GM21825 (cell line): ENCODE measurements at regions not wholly inside any gene's neighbourhood (a gene's known extent, or its start where the extent isn't known, plus 50 kb on each side); places are given as distances from the start of the nearest gene placed in this dataset.
"Not testable (repeated sequence)": the region's sequence is repeated elsewhere in the genome, so short reads cannot be mapped to it uniquely, and the experiment has no call there.

ENCODE experiments used
- ATAC-seq: cut with Tn5 transposase; IDR thresholded peaks from one replicate; pipeline ENCODE4 v1.9.1; 2021; ENCODE audit warnings: mild to moderate bottlenecking, moderate library complexity; ENCODE audit not compliant: unreplicated experiment

DNA sequence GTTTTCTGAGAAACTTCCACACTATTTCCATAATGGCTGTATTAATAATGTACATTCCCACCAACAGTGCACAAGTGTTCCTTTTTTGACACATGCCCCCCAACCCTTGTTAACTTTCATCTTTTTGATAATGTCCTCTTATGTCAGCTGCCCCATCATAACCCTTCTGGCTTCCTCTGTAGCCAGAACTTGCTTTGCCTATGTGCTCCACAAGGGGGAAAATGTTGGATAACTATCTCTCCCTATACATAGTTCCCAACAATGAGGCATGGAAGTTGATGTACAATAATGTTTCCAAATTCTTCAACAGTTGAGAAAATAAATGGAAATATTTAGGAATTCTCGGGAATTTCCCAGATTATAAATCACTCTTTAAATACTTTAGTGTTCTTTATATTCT, 142.9 kb downstream of the ASB9 start:
- no peak for ATAC-seq

DNA sequence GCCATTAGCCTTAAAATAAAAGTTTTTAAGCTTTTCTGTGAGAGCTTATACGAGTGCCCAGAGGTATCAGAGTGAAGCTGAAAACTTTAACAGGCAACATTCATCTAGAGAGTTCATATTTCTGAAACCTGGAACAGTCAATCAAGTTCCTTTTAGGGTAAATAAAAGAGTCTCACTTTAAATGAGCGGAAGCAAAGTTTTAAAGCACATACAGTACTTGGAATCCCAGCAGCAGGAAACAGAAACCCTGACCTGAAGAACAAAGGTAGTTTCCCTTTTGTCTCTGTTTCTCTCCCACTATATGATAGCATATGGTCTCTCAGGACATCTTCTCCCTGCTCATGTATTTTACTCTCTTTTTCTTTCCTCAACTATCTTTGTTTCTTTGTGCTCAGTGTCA, 153.0 kb downstream of the ASB9 start:
- no peak for ATAC-seq

DNA sequence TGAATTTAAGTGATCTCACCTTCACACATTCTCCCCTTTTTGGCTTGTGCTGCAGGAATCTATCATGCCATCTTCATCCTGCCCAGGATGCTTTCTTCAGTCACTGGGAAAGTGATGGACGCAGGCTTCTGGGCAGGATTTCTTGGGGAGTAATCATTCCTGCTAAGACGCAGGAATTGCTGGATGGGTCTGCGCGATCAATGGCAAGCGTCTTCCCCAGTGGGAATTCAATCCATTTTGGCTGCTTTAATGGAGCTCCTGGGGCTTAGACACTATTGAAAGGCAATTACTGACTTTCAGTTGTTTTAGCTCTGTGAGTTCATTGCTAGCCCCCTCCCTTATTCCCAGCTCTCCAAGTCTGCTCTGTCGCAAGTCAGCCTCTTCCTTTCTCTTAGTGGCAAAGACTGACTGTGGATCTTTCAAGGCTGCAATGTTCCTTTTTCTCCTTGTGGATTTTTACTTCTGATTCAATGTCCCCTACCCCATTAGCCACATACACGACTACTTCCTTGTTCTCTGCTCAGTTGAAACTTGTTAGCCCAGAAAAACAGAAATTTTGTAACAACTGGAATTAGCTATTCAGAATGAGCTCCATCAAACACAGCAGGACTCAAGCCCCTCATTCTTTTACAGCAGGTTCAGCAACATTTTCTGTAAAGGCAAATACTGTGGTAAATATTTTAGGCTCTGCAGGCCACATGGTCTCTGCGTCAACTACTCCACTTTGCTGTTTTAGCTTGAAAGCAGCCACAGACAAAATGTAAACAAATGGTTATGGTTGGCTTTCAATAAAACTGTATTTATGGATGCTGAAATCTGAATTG, 154.9 kb downstream of the ASB9 start:
- ATAC-seq: no peak

DNA sequence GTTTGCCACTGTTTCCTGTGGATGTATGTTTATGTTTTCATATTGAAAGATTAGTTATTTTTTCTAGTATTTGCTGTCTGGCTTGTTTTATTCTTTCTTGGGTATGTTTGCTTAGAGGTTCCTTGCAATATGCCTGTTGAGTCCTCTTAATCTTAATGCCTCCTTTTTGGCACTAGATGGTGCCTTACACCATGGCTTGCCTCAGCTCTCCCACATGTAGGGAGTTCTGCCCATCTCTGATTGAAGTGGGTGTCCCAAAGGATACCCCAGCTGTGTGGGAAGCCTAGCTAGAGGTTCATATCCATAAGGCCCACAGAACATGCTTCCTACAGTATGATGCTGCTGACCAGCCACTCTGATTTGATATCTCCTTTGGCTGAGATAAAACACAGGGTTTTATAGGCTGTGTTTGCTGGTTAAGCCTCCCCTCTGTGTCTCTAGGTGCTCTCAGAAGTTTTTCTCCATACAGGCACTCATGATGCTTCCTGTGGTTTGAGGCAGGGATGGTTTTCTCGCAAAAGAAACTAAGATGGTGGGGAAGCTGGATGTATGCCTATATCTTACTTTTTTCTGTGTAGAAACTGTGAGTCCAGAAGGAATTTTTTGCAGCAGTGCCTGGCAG, 162.4 kb downstream of the ASB9 start:
- no peak for ATAC-seq

DNA sequence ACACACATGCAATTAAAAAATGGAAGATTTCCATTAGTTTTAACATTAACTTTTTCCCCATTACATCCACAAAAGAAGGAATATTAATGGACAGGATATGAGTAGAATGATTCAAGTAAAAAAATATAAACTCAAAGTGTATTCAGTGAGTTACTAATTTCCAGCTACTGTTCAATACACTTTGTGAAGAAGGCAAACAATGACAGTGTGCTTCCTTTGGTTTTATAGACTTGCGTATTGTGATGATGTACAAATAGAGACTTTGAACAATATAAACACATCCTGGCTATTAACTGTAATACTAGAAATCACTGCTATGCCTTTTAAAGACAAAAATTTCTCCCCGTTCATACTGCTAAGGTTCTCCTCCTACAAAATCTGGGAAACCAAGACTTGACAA, 171.4 kb downstream of the ASB9 start:
- no peak for ATAC-seq

DNA sequence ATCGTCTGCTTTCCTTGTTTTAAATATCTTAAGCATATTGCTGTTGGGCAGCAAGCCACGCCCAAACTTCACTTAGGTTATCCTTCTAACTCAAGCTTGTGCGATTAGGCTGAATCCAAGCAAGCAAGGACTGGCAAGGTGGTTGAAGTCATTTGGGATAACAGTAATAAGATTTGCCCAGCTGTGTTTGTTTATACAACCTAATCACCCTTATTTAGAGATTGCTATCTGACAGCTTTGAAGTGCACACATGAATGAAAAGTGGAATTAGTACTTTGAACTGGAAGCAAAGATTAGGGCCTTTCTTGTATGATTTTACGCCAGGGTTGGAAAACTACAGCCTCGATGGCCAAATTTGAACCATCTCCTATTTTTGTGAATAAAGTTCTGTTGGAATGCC, 182.1 kb downstream of the ASB9 start:
- no peak for ATAC-seq

DNA sequence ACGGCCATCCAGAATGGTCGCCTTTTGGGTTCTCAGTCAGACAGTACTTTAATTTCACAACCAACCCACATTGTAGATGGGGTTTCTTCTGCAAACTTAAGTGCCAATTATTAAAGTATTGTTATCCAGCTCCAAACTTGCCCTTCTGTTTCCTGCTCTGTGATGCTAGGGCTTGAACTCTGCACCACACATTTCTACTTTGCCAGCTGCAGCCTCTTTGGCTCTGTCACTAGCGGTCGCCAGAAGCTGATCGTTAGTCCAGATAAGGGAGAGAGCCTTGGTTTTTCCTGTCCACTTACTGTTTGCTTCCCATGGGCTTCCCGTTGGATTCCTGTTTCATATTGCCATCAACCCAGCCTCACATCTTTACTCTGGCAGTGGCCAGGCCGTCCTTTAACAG, 196.6 kb downstream of the ASB9 start:
- ATAC-seq: no peak

DNA sequence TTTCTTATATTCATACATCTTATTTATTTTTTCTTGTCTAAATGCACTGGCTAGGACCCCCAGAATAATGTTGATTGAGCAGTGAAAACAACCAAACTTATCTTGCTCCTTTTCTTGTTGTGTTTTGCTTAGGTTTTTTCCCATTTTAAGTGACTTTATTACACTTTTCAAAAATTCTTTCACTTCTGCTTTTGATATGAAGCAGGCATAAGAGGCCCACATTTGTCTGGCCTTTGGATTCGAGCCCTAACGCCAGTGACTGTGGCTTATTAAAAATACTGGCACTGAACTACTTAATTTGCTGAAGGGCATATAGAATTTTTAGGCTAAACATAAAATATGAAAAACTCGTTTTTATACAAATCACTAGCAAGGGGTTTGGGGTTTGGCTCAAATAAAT, 197.0 kb downstream of the ASB9 start:
- ATAC-seq: no peak

DNA sequence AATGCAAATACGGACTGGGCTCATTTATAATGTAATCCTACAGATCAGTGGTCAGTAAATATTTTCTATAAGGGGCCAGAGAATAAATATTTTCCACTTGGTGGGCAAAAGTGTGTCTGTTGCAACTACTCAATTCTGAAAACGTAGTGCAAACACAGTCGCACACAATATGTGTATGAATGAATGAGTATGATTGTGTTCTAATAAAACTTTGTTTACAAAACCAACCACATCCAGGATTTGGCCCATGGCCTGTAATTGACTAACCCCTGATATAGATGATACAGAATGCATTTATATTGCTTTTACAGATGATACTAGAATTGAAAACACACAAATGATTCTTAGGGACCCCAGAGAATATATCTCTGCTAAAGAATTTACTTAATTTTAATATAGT, 197.6 kb downstream of the ASB9 start:
- ATAC-seq: no peak

DNA sequence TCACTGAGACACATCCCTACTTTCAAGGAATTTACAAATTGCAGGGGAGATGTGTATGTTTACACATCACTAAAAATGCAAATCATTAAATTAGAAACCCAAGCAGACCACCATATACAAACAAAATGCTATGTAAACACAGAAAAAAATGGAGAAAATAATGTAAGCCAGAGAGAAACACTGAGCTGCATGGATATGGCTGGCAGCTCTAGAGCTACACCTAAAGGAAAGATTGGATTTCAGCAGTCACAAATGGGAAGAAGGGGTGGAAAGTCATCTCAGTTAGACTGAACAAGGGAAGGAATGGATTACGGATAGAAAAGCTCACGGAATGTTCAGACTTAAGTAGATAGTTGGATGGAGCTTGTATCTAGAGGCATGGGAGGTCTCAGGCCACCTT, 186.3 kb downstream of the MOSPD2 start:
- ATAC-seq: no peak

DNA sequence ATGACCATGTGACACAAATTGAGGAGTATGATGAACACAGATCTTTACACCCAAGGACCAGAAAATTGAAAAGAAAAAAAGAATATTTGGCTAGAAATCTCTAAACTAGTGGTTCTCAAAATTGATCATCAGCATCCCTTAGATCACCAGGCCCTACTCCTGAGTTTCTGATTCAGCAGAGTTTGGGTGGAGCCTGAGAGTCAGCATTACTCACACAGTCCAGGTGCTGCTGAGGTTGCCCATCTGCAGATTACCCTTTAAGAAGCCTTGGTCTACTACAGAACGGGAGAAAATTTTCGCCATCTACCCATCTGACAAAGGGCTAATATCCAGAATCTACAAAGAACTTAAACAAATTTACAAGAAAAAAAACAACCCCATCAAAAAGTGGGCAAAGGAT, 182.8 kb downstream of the MOSPD2 start:
- ATAC-seq: no peak

DNA sequence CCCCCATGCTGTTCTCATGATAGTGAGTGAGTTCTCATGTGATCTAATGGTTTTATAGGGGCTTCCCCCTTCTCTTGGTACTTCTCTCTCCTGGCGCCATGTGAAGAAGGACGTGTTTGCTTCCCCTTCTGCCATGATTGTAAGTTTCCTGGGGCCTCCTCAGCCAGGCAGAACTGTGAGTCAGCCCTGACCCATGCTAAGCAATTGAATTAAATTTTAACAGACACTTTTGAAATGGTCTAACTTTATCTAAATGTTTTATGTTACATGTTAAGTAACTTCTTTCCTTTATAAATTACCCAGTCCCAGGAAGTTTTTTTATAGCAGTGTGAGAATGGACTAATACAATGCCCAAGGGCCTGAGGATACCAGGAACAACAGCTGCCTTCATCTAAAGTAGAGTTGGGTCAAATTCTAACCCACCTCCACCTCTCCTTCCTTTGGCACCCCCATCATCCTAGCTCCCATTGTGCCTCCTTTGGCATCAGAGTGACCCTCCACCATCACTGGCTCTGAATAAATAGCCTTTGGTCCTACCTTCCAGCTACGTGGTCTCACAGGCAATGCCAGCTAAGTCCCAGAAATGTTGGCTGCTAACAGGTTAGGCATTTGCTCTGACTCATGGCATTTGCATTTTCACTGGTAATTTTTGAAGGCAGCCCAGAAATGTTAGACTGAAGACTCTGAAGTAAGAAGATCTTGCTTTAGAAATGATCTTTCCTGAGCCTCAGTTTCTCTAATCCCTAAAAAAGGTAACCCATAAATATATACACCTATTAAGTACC, 182.1 kb downstream of the MOSPD2 start:
- no peak for ATAC-seq

DNA sequence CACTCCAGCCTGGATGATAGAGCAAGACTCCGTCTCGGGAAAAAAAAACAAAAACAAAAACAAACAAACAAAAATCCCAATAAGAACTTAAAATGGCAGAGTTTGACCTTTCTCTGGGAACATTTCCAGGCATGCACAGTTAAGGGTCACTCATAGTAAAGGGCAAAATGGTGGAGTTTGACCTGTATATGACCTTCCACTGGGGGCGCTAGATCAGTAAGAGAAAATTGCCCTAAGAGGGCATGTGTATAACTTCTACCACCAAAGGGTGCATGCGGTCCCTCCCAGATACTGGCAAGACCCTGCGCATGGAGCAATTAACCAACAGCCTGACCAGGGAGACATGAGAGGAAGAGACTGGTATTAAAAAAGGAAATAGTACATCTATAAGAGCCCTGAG, 177.2 kb downstream of the MOSPD2 start:
- no peak for ATAC-seq

DNA sequence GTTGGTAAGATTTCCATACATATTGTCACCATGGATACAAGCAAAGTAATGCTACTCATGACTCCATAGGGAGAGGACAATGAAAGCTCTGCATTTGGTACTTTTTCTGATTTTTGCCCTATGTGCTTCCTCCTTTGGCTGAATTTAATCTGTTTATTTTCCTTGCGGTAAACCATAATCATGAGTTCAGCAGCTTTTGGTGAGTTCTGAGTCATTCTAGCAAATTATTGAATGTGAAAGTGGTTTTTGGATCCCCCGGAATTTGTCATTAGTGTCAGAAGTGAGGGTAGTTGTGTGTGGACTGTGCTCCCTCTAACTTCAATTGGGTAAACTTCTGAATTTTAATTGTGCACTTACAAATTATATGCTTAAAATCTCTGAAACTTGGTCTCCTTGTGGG, 170.3 kb downstream of the MOSPD2 start:
- ATAC-seq: no peak

DNA sequence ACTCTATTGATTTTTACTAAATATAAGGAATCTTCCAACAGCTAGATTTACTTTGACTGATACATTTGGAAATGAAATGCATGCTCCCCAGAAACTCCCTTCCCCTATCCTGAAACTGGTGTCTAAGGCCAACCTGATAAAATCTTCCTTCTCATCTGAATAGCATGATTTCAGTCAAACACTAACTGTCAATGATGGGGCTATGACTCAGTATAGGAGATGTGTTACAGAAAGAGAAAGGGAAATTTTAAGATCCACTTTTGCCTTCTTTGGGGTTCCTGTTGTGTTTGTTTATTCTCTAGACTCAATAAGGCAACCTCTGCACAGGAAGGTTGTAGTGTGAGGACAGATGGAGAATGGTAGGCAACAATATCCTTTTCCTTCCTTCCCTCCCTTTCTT, 160.7 kb downstream of the MOSPD2 start:
- ATAC-seq: no peak

DNA sequence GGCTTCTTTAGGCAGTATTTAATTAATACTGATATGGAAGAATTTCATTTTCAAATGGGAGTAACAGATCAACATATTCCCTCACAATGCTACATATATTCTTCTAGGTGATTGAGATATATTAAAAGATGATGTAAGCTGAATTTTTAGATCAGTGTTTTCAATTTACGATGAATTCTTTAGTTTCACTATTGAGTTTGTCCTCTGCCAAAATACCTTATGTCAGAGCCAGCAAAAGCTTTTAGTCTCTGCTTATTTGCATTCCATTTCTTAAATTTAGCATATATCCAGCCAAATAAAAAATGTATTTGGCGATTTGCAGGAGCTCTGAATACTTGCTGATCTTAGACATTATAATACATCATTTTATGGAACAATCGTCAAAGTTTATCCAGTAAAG, 144.3 kb downstream of the MOSPD2 start:
- no peak for ATAC-seq

DNA sequence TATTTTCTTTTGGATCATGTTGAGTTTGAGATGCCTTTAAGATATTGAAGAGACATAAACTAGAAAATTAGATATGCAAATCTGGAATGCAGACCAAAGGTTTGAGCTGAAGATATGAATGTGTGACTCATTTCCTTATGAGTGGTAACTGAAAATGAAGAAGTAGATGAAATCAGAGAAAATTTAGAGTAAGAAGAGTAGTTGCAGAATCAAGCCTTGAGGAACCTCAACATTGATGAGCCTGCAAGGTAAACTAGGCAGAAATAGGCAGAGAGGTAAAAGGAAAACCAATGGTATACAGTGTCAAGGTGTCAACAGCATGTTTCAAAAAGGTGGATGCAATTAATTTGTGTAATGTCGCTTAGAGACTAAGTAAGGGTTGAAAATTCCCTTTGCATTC, 142.8 kb downstream of the MOSPD2 start:
- no peak for ATAC-seq

DNA sequence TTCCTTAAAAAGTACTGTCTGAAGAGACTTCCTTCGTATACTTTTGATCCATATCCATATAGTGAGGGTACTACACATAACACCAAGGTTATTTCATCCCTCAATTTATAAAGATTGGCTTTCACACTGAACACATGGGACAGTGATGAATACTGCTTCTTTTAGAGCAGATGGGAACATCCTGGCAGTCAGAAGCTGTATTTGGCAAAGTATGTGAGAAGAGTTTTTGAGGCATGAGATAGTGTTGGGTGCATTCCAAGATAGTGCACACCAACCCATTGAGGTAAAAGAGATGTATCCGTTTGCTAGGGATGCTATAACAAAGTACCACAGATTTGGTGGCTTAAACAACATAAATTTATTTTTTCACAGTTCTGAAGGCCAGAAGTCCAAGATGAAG, 141.1 kb downstream of the MOSPD2 start:
- ATAC-seq: no peak

DNA sequence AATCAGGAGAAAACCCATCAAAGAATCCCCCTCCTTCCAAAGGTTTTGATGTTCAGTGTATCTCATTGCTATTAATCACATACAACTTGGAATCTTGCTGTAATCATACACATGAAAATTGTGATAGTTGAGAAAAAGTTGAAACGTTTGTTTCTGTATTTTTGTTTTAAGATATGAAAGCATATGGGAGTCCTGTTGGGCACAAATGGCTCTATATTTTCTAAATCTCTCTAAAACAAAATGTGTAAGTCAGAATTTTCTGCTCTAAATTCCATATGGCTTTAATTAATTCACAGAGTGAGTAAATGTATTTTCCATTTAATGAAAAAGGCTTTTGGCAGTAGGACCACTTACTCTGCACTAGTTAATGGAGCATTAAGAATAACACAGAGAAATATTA, 140.2 kb downstream of the MOSPD2 start:
- ATAC-seq: no peak

DNA sequence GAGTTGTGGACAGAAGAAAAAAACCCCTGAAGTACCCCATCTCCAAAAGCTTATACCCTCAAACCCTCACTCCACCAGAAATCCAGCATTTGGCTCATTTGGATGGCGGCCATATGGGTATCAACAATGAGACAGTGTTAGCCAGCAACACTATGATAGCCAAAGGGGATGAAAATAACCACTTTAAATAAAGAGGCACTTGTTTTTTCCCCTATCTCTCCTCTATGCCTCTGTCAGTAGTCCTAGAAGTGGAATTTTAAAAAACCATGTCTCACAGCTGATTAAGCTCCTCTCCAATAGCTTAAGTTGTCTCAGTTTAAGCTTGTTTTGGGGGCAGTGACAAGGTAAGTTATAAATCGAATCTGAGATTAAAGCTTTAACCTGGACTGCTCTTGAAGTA, 124.0 kb downstream of the MOSPD2 start:
- no peak for ATAC-seq

DNA sequence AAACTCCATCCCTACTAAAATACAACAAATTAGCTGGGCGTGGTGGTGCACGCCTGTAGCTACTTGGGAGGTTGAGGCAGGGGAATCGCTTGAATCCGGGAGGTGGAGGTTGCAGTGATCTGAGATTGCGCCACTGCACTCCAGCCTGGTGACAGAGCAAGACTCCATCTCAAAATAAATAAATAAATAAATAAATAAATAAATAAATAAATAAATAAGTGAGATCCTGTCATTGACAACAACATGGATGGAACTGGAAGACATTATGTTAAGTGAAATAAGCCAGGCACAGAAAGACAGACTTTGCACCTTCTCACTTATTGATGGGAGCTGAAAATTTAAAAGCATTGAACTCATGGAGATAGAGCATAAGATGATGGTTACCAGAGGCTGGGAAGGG, 111.2 kb downstream of the MOSPD2 start:
- ATAC-seq: not testable (repeated sequence)
